Dermis blood vessel endothelial cell (primary cell): ENCODE measurements at regions not wholly inside any gene's neighbourhood (a gene's known extent, or its start where the extent isn't known, plus 50 kb on each side); places are given as distances from the start of the nearest gene placed in this dataset.
"Not testable (repeated sequence)": the region's sequence is repeated elsewhere in the genome, so short reads cannot be mapped to it uniquely, and the experiment has no call there.

ENCODE experiments used
- DNase-seq: peaks from one replicate; pipeline ENCODE4 v3.0.0; 2010

DNA sequence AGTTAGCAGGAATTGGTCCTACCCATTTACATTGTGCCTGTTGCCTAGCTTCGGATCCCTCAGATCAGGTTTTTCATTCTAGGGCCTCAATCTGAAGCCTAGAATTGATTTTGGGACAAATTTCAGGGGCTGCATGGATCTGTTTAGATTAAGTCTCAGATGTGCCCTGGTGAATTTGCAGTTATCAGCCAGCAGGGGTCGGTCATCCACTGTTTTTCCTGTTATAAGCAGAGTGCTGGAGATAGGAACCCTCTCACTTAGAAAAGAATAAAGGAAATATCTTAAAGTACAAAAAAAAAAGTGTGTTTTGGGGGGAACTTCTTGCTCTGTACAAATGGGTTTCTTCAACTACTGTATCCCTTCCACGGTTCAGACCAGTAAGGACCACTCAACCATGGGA lies 212.5 kb downstream of the BCHE start:
- DNase-seq, result peak; percentile 8

DNA sequence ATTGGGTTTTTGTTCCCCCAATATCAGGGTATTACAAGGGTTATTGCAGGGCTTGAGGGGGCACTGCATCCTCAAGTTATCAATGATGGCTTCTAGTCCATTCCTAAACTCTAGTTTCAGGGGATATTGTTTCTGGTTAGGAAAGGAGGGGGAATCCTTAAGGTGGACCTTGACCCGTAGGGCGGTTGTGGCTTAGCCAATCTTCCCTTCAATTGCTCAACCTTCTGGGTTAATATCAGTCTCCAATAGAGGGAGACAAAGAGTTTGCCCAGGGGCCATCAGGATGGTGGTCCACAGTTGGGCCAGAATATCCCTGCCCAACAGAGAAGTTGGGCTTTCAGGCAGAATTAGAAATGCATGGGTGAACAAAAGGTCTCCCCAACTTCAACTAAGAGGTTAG lies 214.9 kb downstream of the BCHE start:
- DNase-seq, result no peak

DNA sequence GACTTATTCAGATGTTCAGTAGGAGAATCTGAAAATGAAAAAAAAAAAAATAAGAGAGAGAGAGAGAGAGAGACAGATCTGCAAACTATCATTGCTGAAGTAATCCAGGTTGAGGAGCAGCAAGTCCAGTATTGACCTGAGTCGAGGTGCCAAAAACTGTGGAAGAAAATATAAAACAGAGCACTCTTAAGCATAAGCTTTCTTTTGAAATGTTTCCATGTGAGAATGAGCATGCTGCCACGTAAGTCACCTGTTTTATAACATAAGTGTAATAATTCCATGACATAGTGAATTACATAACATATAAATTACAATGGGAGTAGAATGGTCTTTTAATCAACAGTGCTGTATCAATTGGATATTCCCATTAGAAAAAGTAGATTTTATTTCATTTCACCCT lies 218.2 kb downstream of the BCHE start:
- no peak for DNase-seq

DNA sequence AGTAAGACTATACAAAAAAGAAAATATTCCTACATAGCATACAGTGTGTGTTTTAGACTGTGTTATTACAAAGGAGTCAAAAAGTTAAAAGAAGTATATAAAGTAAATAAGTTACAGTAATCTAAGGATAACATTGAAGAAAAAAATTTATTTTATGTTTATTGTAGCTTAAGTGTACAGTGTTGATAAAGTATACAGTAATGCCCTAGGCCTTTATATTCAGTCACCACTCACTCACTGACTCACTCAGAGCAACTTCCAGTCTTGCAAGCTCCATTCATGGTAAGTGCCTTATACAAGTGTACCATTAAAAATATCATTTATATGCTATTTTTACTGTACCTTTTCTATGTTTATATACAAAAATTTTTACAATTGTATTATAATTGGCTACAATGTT lies 220.1 kb downstream of the BCHE start:
- no peak for DNase-seq

DNA sequence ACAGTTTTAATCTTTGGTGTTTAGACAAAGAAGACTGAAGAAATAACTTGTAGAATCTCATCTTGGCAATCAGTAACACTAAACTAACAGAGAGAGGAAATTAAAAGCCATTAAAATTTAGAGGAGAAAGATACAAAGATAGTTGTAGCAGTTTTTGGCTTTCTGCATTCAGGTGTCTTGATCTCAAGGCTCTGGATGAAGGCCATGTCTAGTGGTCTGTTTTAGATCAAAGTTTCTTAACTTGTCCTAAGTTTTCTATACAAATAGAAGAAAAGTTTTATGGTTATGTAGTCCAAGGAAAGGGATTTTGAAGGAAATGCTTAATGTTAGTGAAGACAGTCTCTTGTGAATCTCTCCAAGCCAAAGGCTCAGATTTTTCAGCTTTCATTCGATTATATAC lies 222.9 kb downstream of the BCHE start:
- no peak for DNase-seq

DNA sequence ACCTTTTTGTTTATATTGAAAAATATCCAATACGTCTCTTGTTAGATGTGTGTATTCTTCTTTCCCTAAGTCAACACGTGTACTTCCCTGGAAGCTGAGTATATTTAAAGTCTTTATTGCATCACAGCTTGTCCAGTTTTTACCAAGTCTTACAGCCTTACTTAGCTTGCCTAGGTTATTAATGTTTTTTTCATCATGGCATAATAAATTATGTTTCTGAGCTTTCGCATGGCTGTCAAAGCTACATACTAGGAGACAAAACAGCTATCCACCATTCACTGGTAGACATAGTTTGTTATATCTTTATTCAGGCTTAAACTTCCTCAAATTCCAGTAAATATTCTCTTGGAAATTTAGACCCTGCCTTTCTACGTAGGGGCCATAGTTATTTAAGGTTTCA lies 224.2 kb downstream of the BCHE start:
- no peak for DNase-seq

DNA sequence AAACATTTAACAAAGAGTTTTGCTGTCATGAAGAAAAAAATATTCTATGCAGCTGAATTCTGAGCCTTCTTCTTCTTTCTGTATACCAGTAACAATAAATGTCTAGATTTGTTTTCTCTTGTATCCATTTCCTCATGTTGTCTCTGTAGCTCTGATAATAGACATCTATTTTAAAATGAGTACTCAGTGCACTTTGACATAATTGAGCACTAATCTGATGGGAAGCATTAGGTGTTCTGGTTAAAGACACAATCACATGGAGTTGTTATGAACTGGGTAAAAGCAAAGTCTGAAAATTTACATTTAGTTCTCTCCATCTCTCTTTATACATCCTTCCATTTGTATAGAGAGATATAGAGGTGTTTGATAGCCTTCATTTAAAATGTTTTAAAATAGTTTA lies 230.0 kb downstream of the BCHE start:
- DNase-seq, result no peak

DNA sequence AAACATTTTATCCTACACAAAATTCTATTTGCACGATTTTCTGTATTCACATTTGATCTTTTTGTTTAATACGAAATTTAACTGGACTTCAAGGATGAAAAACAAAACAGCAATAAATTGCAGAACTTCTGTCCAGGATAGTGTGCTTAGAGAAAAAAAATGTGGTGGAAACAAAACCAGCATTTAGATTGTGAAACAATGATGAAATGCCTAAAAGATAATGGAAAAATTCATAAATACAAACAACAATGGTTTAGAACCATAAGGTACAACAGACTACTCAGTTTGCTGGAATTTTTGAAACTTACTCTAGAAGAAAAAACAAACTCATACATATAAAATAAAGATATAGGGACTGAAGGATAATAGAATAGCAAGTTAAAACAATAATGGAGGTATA lies 234.0 kb downstream of the BCHE start:
- no peak for DNase-seq

DNA sequence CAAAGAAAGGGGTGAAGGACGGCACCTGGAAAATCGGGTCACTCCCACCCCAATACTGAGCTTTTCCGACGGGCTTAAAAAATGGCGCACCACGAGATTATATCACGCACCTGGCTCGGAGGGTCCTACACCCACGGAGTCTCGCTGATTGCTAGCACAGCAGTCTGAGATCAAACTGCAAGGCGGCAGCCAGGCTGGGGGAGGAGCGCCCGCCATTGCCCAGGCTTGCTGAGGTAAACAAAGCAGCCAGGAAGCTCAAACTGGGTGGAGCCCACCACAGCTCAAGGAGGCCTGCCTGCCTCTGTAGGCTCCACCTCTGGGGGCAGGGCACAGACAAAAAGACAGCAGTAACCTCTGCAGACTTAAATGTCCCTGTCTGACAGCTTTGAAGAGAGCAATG lies 264.7 kb downstream of the BCHE start:
- not testable (repeated sequence) for DNase-seq

DNA sequence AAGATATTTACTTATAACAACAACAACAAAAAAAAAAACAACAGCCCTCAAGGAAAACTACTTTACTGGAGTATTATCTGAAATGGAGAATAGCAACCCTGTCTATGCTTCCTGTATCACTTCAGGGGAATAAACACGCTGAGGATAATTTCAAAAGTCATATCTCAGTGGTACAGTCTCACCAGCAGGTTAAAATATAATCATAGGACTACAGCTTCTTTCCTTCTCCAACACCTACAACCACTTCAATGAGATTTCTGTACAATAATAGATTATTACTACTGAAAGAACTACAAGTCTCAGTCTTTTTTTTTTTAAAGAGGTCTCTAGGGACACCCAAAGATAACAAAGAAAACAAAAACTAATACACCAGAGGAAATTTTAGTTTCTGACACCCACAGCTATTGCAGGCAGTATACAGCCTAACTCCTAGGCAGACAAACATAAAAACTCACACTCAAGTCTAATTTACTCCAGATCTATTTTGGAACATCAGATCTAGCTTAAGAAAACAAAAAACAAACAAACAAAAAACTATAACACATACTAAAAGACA lies 268.2 kb downstream of the BCHE start:
- DNase-seq, result no peak

DNA sequence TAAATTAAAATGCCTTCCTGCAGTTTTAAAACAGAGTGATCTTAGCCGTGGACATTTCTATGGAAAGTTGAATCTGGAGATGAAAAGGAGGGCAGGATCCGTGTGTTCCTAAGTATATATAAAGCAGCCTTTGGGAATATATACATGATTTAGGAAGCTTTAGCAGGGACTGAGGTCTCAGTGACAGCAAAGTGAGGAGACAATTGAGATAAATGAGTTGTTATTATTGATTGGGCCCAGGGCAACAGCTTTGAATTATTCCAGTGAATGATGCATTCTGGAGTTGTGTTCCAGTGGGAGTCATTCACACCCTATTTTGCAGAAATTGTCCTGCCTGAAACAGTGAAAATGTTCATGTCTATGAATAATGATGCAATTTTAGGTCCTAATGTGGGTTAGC lies 281.4 kb downstream of the BCHE start:
- DNase-seq, result no peak

DNA sequence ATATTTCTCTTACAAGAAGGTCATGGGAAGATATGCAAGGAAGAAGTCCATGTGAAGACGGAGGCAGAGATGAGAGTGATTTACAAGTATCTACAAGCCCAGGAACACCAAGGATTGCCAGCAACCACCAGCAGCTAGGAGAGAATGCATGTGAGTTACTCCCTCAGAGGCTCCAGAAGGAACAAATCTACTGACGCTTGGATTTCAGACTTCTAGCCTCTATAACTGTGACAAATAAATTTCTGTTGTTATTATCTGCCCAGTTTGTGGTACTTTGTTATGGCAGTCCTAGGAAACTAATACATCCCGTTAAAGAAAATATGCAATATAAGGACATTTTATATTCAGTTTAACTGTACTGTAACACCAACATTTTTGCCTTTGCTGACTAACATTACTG lies 283.9 kb downstream of the BCHE start:
- DNase-seq, result no peak

DNA sequence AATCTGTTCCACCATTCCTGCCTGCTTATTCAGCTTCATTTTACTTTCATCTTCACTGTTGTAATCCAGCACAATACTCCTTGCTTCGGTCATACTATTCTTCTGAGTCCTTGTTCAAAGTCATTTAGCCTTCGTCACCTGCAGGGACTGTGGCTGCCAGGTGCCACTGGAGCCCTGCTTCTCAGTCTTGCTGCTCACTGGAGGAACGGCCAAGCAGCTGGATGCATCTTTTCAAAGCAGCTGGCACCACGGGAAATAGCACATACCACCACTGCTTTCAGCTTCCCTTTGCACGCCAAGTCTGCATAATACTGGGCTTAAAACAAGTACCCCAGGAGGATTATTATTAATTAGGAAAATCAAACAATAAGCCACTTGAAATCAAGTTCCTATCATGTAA lies 287.6 kb downstream of the BCHE start:
- no peak for DNase-seq

DNA sequence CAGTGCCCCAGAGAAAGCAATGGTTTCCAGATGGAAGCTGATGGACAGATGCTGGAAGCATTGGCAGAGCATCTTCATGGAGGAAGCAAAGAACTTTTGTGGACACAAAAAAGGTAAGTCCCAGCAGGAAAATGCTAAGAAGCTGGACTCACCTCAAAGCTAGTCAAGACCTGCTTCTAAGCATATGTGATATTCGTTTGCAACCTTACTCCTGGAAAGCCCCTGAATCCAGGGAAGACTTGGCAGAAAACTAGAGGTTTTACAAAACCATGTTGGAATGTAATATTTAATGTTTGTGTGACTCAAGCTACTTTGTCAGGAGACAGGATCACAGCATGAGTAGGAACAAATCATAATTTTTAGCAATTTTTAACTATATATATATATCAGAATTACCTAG lies 288.2 kb downstream of the BCHE start:
- DNase-seq, result no peak

DNA sequence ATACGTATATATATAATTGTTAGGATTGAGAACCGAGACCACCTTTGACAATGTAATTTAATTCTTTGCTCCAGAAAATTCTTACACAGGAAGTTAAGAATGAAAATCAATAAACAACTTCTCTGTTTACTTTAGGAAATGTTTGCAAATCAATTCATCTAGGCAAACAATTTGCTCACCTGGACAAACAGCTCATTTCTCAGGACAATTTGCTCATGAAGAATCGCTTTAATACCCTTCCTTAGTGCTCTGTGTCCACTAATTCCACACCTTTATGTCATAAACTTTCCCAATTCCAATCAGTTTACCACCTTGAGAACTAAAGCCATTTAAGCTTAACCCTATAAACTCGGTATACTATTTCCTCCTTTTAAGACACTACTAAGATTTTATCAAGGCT lies 292.2 kb downstream of the BCHE start:
- DNase-seq, result no peak

DNA sequence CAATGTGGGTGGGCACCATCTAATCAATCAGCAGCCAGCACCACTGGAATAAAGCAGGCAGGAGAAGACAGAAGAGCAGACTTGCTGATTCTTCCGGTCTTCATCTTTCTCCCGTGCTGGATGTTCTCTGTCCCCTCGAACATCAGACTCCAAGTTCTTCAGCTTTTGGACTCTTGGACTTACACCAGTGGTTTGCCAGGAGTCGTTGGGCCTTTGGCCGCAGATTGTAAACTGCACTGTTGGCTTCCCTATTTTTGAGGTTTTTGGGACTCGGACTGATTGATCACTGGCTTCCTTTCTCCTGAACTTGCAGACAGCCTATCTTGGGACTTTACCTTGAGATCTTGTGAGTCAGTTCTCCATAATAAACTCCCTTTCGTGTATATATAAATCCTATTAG lies 292.8 kb downstream of the BCHE start:
- no peak for DNase-seq

DNA sequence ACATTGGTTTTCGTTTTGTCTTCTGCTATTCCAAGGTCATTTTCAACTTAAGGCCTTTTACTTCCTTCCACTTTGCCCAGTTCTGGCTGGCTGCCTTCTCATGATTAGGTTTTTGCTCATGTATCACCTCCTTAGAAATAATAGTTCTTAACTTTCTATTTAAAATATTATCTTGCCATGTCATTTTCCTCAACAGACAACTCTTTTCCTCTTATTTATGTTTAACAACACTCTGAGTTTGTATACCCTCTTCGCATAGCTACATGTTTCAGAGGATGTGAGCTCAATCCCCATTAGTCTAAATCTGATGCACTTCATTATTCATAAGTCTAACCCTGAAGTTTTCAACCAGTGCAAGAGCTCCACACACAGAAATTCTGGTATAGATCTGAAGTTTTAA lies 299.1 kb downstream of the BCHE start:
- no peak for DNase-seq

DNA sequence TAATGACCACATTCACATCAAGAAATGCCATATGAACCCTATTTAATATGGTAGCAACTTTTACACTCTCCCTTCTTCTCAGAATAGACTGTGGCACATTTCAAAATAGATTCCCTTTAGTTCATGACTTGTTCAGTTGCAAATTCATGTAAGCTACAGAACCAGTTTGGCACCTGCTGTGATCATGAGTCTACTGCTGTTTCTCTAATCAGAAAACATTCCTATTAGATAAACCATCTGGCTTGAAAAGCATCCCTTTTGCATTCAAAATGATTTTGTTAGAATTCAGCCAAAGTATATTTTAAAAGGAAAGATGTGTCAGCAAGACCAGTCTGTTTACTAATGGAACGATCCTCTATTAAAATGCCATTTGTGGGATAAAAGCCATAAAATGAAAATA lies 304.4 kb downstream of the BCHE start:
- no peak for DNase-seq

DNA sequence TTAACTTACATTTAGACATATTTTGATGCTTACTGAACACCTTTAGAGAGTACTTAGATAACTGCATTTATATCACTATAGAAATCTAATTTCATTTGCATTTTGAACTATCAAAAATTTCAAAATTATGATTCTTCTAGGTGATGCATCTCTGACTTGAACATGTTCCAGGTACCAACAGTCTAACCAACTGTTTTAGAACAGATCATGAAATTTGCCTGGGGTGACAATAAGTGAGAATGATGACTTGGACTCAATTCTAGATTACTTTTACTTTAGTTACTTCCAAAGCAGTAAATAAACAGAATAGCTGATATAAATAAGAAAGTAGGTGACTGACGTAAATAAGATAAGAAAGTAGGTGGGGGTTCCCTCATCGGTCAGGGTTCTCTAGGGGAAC lies 307.8 kb downstream of the BCHE start:
- DNase-seq, result no peak

DNA sequence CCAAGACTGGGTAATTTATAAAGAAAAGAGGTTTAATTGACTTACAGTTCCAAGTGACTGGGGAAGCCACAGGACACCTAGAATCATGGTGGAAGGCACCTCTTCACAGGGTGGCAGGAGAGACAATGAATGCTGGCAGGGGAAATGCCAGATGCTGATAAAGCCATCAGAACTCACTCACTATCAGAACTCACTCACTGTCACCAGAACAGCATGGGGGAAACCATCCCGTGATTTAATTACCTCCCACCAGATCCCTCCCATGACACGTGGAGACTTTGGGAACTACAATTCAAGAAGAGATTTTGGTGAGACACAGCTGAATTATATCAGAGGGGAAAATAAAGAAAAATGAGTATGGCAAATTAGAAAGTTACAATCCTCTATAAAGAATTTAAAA lies 310.9 kb downstream of the BCHE start:
- DNase-seq, result no peak

DNA sequence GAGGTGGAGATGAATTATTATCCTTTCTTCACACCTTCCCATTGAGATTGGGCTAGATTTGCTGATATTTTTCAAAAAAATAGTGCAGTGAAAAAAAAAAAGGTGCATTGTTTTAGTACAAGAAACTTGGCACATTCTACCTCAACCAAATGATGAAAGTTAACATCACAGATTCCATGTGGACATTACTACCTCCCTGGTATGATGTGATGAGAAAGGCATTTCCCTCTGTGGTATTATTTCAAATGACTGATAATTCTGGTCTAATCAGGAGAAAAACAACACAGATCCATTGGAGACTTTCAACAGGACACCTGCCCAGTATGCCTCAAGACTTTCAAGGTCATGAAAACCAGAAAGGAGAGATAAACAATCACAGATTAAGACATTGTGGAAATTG lies 313.4 kb downstream of the BCHE start:
- no peak for DNase-seq

DNA sequence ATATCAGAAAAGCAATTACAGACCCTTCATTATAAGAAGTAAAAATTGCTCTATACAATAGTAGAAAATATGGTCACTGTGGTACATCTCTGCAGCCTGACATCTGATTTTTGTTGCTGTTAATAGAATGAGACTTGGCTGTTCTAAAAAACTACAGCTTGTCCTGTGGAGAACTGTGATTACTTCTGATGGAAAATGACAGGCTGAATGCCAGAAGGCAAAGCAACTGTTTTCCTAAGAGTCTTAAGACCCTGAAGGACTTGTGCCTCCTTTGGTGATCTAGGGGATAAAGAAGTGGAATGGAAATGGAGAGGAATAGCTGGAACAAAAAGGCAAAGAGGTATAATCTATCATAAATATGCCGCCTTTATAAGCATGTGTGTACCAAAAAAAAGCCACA lies 314.8 kb downstream of the BCHE start:
- no peak for DNase-seq

DNA sequence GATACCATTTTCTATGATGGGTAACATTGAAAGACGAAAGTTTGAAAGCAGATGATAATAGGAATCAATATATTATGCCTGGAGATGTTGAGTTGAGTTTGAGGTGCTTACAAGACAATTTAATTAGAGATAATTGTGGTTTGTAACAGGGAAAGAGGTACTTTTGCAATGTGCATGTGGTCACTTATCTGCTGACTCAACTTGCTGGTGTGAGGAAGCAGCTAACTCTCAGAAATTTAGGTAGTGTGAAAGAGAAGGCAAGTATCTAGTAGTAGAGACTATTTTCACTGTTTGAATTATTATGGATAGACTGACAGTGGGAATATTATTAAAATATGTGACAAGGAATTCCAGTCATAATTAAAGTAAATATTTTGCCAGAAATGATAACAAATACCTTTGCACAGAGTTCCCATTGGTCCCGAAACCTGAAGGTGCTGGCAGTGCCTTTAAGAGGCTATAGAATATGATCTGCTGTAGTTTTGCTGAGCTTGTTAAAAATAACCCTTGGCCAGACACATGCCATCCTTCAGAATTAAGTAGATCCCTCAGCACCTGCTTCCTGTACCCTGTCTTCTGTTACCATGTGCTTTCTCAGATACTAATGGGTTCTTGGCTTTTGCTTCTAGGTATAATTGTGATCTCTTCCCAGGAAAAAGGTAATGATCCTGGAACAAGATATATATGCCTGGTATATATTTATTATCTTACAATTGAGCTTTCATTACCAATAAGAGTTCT lies 315.9 kb downstream of the BCHE start:
- no peak for DNase-seq

DNA sequence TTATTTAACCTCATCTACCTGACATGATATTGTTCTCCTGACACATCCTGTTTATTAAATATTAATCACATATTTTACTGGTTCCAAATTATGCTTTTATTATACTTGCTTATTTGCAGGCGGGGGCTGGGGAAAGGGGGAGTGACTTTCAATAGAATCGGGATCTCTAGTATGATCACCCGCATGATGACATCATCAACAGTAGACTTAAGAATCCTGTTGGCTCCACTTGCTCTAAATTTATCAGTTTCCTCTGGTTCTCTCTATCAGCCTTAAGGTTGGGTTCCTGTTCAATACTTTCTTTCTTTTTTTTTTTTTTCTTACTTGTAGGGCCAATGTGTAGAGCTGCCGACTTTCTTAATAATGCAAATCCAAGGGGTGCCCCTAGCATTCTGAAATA lies 317.5 kb downstream of the BCHE start:
- DNase-seq, result no peak

DNA sequence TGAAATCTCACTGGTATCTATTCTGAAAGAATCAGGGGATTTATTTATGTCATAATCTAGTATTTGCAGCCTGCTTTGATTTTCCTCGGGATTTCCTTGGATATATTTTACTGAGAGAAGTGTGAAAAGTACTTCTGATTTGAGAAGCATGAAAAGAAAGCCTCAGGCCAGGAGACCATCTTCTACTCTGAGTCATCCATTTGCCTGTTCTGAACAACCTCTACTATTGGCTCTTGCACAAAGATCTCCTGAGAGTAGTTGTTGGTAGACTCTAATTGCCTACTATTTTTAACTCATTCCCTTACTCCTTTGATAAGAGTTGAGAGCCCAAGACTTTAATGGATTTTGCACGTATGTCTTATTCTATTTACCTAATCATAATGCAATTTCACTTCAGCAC lies 318.9 kb downstream of the BCHE start:
- no peak for DNase-seq
